GM12878 (cell line): ENCODE measurements at regions not wholly inside any gene's neighbourhood (a gene's known extent, or its start where the extent isn't known, plus 50 kb on each side); places are given as distances from the start of the nearest gene placed in this dataset.

Experiments
- POLR2AphosphoS2 ChIP-seq: IDR thresholded peaks from 2 replicates; pipeline ENCODE4 v1.6.1; 2011; ENCODE audit warnings: low read depth, mild to moderate bottlenecking, low read length, improper control_type of control experiment, moderate library complexity
- ZNF274 ChIP-seq: IDR thresholded peaks from one replicate; pipeline ENCODE4 v1.8.0; 2011; ENCODE audit not compliant: insufficient read length, insufficient read depth
- TF ChIP-seq, protein P1 (sequence below), 3 experiments: IDR thresholded peaks in 2 of 3; conservative IDR thresholded peaks in 1 of 3; 2 replicates each; pipeline ENCODE4 v1.5.1; 2011; ENCODE audit warnings: low read depth in 3 of 3, low read length in 3 of 3, mild to moderate bottlenecking in 3 of 3, control low read depth in 2 of 3, moderate library complexity in 2 of 3, inconsistent platforms in 1 of 3, mixed read lengths in 1 of 3; ENCODE audit not compliant: control insufficient read depth in 2 of 3, insufficient read depth in 1 of 3; ENCODE audit errors: extremely low read depth in 1 of 3

DNA sequence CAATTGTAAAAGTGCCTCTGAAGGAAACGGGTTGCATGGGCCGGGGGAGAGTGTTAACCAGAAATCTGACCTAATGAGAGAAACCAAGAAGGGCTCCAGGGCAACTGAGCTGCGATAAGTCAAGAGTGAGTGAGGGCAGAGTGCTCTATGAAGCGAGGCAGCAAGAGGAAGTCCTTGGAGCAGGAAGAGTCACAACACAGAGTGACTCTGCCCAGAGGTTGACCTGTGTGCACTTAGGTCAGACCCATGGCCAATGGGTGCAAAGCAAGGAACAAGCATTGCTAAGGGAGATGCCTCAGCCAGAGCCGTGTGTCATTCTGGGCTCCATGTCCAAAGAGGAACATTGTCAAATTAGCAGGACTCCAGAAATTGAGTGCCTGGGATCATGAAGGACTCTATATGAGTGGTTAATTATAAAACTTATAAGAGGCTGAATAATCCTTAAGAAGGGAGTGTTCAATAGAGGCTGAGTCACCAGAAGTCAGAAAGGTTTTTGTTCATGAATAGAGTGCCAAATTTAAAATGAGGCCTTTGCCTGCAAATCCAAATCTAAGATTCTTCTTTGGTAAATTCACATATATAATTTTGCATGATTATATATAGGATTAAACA, 438.5 kb downstream of the MED10 start:
- TF ChIP-seq POLR2AphosphoS2, result no peak
- TF ChIP-seq, protein P1, sequence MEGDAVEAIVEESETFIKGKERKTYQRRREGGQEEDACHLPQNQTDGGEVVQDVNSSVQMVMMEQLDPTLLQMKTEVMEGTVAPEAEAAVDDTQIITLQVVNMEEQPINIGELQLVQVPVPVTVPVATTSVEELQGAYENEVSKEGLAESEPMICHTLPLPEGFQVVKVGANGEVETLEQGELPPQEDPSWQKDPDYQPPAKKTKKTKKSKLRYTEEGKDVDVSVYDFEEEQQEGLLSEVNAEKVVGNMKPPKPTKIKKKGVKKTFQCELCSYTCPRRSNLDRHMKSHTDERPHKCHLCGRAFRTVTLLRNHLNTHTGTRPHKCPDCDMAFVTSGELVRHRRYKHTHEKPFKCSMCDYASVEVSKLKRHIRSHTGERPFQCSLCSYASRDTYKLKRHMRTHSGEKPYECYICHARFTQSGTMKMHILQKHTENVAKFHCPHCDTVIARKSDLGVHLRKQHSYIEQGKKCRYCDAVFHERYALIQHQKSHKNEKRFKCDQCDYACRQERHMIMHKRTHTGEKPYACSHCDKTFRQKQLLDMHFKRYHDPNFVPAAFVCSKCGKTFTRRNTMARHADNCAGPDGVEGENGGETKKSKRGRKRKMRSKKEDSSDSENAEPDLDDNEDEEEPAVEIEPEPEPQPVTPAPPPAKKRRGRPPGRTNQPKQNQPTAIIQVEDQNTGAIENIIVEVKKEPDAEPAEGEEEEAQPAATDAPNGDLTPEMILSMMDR (IDR thresholded peaks at IDR 0.05 in 2 of 3, conservative IDR thresholded peaks at IDR 0.05 in 1 of 3; ENCODE audit: control insufficient read depth in 2 of 3, extremely low read depth in 1 of 3, insufficient read depth in 1 of 3, low read depth in 3 of 3, low read length in 3 of 3), result no peak
- TF ChIP-seq ZNF274, result no peak
